Gastroesophageal sphincter (tissue), 3 donors: ENCODE measurements at regions not wholly inside any gene's neighbourhood (a gene's known extent, or its start where the extent isn't known, plus 50 kb on each side); places are given as distances from the start of the nearest gene placed in this dataset.

Experiments used
- CTCF ChIP-seq, 4 experiments: fragments of 200-600 bp in 2 of 4; fragments of 450-650 bp in 2 of 4; sonication (generic) in 1 of 4; IDR thresholded peaks; one replicate each; pipeline ENCODE4 v1.5.1; 2017 to 2019; ENCODE audit warnings: antibody characterized with exemption in 4 of 4, mild to moderate bottlenecking in 2 of 4, moderate library complexity in 2 of 4
- POLR2A ChIP-seq, 2 donors: fragments of 450-650 bp; IDR thresholded peaks; one replicate each; pipeline ENCODE4 v1.6.1; 2017; ENCODE audit warnings: antibody characterized with exemption in 2 of 2, mild to moderate bottlenecking in 2 of 2, moderate library complexity in 1 of 2

GRCh38 chr5:102617191-102618187, 118.7 kb upstream of the SLCO6A1 start:
- TF ChIP-seq CTCF (IDR thresholded peaks at IDR 0.05) = no peak
- no peak for TF ChIP-seq POLR2A (IDR thresholded peaks at IDR 0.05)
